AG04450 (cell line): ENCODE measurements at regions not wholly inside any gene's neighbourhood (a gene's known extent, or its start where the extent isn't known, plus 50 kb on each side); places are given as distances from the start of the nearest gene placed in this dataset.

Experiments
- CTCF ChIA-PET: fragments of 300-600, 350-600 bp; formaldehyde crosslinking; extraction: SDS; loops from one replicate; lab custom pipeline; 2022; ENCODE audit warnings: antibody characterized with exemption, inconsistent platforms; lab: Charles Lee
- POLR2A ChIA-PET: fragments of 350-600 bp; formaldehyde crosslinking; extraction: SDS; loops from one replicate; lab custom pipeline; 2021; ENCODE audit warnings: antibody characterized with exemption, inconsistent platforms; lab: Yijun Ruan, JAX
- DNase-seq: peaks from one replicate; pipeline ENCODE4 v3.0.0-alpha.2; 2011; ENCODE audit warnings: low read depth, low spot score
- H3K27ac ChIP-seq: one replicate; pipeline ENCODE4 v1.5.1; 2012; ENCODE audit warnings: low read depth, low read length, control low read depth
- H3K27me3 ChIP-seq: one replicate; pipeline ENCODE4 v1.6.0; 2012; ENCODE audit warnings: low read length; ENCODE audit not compliant: control insufficient read depth, insufficient read depth
- H3K4me3 ChIP-seq: 2 replicates; pipeline ENCODE4 v1.5.1; 2011; ENCODE audit warnings: mild to moderate bottlenecking, low read depth, low read length, control low read depth
- H3K9me3 ChIP-seq: 2 replicates; pipeline ENCODE4 v1.5.1; 2012; ENCODE audit warnings: low read length; ENCODE audit not compliant: control insufficient read depth, insufficient read depth
- TF ChIP-seq, protein P1 (sequence below): IDR thresholded peaks from 2 replicates; pipeline ENCODE4 v1.5.1; 2011; ENCODE audit warnings: low read depth, low read length, control low read depth, inconsistent platforms

DNA sequence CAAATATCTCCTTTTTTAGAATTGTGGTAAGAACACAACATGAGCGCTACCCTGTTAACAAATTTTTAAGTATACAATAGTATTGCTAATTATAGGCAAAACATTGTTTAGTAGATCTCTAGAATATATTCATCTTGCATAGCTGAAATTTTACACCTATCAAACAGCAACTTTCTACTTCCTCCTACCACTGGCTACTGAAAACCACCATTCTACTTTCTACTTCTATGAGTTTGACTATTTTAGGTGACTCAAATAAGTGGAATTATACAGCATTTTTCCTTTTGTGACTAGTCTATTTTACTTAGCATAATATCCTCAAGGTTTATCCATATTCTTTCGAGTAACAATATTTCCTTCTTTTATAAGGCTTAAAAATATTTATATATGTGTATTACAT is 128.4 kb downstream of the FAM76B start:
- TF ChIP-seq, protein P1, sequence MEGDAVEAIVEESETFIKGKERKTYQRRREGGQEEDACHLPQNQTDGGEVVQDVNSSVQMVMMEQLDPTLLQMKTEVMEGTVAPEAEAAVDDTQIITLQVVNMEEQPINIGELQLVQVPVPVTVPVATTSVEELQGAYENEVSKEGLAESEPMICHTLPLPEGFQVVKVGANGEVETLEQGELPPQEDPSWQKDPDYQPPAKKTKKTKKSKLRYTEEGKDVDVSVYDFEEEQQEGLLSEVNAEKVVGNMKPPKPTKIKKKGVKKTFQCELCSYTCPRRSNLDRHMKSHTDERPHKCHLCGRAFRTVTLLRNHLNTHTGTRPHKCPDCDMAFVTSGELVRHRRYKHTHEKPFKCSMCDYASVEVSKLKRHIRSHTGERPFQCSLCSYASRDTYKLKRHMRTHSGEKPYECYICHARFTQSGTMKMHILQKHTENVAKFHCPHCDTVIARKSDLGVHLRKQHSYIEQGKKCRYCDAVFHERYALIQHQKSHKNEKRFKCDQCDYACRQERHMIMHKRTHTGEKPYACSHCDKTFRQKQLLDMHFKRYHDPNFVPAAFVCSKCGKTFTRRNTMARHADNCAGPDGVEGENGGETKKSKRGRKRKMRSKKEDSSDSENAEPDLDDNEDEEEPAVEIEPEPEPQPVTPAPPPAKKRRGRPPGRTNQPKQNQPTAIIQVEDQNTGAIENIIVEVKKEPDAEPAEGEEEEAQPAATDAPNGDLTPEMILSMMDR = no peak
- POLR2A ChIA-PET = no interaction called here
- no peaks in the 10 kb centered on the region for H3K9me3 ChIP-seq
- no peak for DNase-seq
- no peak overlapping the region for H3K4me3 ChIP-seq
- CTCF ChIA-PET = no interaction called here
- no peak overlapping the region for H3K27ac ChIP-seq
- H3K27me3 ChIP-seq = no peaks in the 10 kb centered on the region

- Histone ChIP-seq H3K9me3 (no peaks in the 10 kb centered on the region), H3K27me3 (no peaks in the 10 kb centered on the region), H3K27ac (no peak overlapping the region), H3K4me3 (no peak overlapping the region)
- ChIA-PET CTCF (interaction anchor here (0.6 kb wide), 1 partner anchor 45 kb away, joined by 3 read pairs; no protein-coding TSS in a partner anchor), POLR2A (no interaction called here)
- no peak for DNase-seq
- TF ChIP-seq, protein P1 = no peak
These were observed 129.5 kb downstream of the FAM76B start for GRCh38 chr11:95660038-95660437.

DNA sequence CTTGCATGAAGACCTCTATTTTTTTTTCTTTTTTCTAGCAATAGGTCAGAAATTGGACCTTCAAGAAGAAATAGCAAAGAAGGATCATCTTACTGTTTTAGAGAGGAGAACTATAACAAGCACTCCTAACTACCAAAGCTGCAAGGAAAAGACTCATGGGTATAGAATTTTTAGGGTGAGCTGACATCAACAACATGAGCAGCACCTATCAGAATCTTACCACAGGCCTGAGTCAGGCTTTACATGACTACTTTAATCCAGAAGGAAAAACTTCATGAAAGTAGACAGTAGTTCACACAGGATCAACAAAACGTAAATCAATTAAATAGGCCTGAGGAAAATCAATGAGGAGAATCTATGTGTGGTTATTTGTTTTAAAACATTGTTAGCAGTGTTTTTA is 130.5 kb downstream of the FAM76B start:
- Histone ChIP-seq H3K4me3 (no peak overlapping the region), H3K27ac (no peak overlapping the region), H3K9me3 (no peaks in the 10 kb centered on the region), H3K27me3 (no peaks in the 10 kb centered on the region)
- peak; percentile 18 for DNase-seq
- TF ChIP-seq, protein P1 = no peak
- ChIA-PET POLR2A (no interaction called here), CTCF (no interaction called here)

GRCh38 chr11:95655536-95655935 is 134.0 kb downstream of the FAM76B start:
- no peak overlapping the region for H3K4me3 ChIP-seq
- no peak for DNase-seq
- POLR2A ChIA-PET = no interaction called here

DNA sequence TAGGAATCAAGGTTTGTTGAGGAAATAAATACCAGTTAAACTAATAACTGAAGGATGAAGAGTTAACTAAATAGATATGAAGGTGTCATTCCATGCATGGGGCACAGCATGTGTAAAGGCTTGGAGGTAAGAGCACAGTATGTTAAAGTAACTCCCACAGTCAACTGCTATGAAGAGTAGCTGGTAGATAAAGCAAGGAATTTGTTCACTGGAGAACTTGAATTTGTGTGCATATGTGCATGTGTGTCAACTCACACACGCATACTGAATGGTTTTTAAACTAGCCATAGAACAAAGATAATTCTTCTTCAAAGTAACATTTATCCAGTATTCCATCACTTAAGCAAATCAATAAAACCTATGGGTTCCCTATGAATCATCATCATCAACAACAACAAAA is 135.9 kb downstream of the FAM76B start:
- CTCF ChIA-PET = no interaction called here
- no peaks in the 10 kb centered on the region for H3K9me3 ChIP-seq
- TF ChIP-seq, protein P1 = no peak

More at GRCh38 chr11:95655536-95655935, 134.0 kb downstream of the FAM76B start:
- H3K9me3 ChIP-seq = no peaks in the 10 kb centered on the region
- TF ChIP-seq, protein P1 = no peak
- no peaks in the 10 kb centered on the region for H3K27me3 ChIP-seq
- CTCF ChIA-PET = interaction anchor here (0.8 kb wide), 1 partner anchor 50 kb away, joined by 4 read pairs; no protein-coding TSS in a partner anchor
- no peak overlapping the region for H3K27ac ChIP-seq

More for the DNA sequence above, 135.9 kb downstream of the FAM76B start:
- Histone ChIP-seq H3K4me3 (no peak overlapping the region), H3K27me3 (no peaks in the 10 kb centered on the region), H3K27ac (no peak overlapping the region)
- POLR2A ChIA-PET = no interaction called here
- no peak for DNase-seq
